H1 (cell line): ENCODE measurements at regions not wholly inside any gene's neighbourhood (a gene's known extent, or its start where the extent isn't known, plus 50 kb on each side); places are given as distances from the start of the nearest gene placed in this dataset.

Source experiments
- CTCF ChIA-PET: fragments of 300-600 bp; sonication (Branson Sonifier 250); formaldehyde crosslinking; loops from one replicate; lab custom pipeline; 2021; ENCODE audit not compliant: partially characterized antibody; lab: Charles Lee
- POLR2A ChIA-PET: fragments of 300-600 bp; sonication (Branson Sonifier 250); formaldehyde crosslinking; loops from one replicate; lab custom pipeline; 2021; ENCODE audit warnings: inconsistent platforms; ENCODE audit not compliant: partially characterized antibody; lab: Charles Lee
- DNase-seq, 2 experiments: peaks; one replicate each; pipeline versions ENCODE4 v3.0.0 to v3.0.0-alpha.2; 2010 to 2022; ENCODE audit warnings: low spot score in 2 of 2, low read depth in 1 of 2, mixed read lengths in 1 of 2
- FAIRE-seq: peaks from 2 replicates; lab custom pipeline; 2011; peaks lifted over from hg19 to GRCh38; lab: Jason Lieb, UNC
- H2AFZ ChIP-seq: 2 replicates; pipeline ENCODE4 v1.8.1; 2012; ENCODE audit warnings: low read length, inconsistent platforms
- H2AK5ac ChIP-seq: 2 replicates; pipeline ENCODE4 v1.6.1; 2013; ENCODE audit warnings: low read depth, low read length
- H2BK120ac ChIP-seq: replicated peaks from 2 replicates; pipeline ENCODE3; 2013; ENCODE audit warnings: low read depth, low read length, inconsistent platforms
- H2BK12ac ChIP-seq: 2 replicates; pipeline ENCODE4 v1.6.1; 2013; ENCODE audit warnings: low read depth, low read length
- H2BK15ac ChIP-seq: 2 replicates; pipeline ENCODE4 v1.6.1; 2013; ENCODE audit warnings: low read length
- H2BK20ac ChIP-seq: 2 replicates; pipeline ENCODE4 v1.6.1; 2013; ENCODE audit warnings: low read length
- H2BK5ac ChIP-seq: 2 replicates; pipeline ENCODE4 v1.6.1; 2013; ENCODE audit warnings: low read depth, low read length
- H3K14ac ChIP-seq: 2 replicates; pipeline ENCODE4 v1.6.1; 2013; ENCODE audit warnings: inconsistent platforms; ENCODE audit not compliant: insufficient read length
- H3K18ac ChIP-seq: 2 replicates; pipeline ENCODE4 v1.6.1; 2013; ENCODE audit warnings: low read length; ENCODE audit errors: extremely low read depth
- H3K23ac ChIP-seq: 2 replicates; pipeline ENCODE4 v1.6.1; 2013; ENCODE audit warnings: inconsistent platforms; ENCODE audit not compliant: insufficient read length
- H3K23me2 ChIP-seq: 2 replicates; pipeline ENCODE4 v1.6.1; 2013; ENCODE audit warnings: low read depth, low read length
- H3K27ac ChIP-seq: 2 replicates; pipeline ENCODE4 v1.6.1; 2011; ENCODE audit warnings: low read depth, low read length, inconsistent platforms
- H3K27me3 ChIP-seq, 4 experiments: replicated peaks in 1 of 4; 1 replicate in 1 of 4; 2 replicates in 3 of 4; pipeline versions ENCODE4 v1.6.1 to v1.8.1; 2011 to 2013; ENCODE audit warnings: low read length in 3 of 4, mild to moderate bottlenecking in 3 of 4, inconsistent platforms in 2 of 4, mixed read lengths in 2 of 4, moderate library complexity in 1 of 4; ENCODE audit not compliant: control insufficient read depth in 3 of 4, insufficient read depth in 3 of 4; ENCODE audit errors: extremely low read depth in 1 of 4
- H3K36me3 ChIP-seq, 4 experiments: 2 replicates each; pipeline versions ENCODE4 v1.6.1 to v1.8.1; 2011 to 2013; ENCODE audit warnings: mild to moderate bottlenecking in 4 of 4, low read length in 3 of 4, moderate library complexity in 2 of 4, control low read depth in 1 of 4, inconsistent platforms in 1 of 4; ENCODE audit not compliant: insufficient read depth in 4 of 4, control insufficient read depth in 2 of 4
- H3K4ac ChIP-seq: replicated peaks from 2 replicates; pipeline ENCODE3; 2013; ENCODE audit warnings: low read length, low read depth, mixed read lengths, inconsistent platforms; ENCODE audit not compliant: insufficient read length
- H3K4me1 ChIP-seq, 4 experiments: replicated peaks in 1 of 4; 1 replicate in 1 of 4; 2 replicates in 3 of 4; pipeline versions ENCODE4 v1.6.1 to v1.8.1; 2011 to 2013; ENCODE audit warnings: low read length in 3 of 4, inconsistent platforms in 2 of 4, mixed read lengths in 1 of 4; ENCODE audit not compliant: insufficient read depth in 4 of 4, control insufficient read depth in 3 of 4
- H3K4me2 ChIP-seq, 2 experiments: 2 replicates each; pipeline versions ENCODE4 v1.6.1 to v1.8.1; 2011 to 2013; ENCODE audit warnings: low read depth in 2 of 2, low read length in 2 of 2, control low read depth in 1 of 2, inconsistent platforms in 1 of 2, mild to moderate bottlenecking in 1 of 2; ENCODE audit not compliant: insufficient read depth in 1 of 2
- H3K4me3 ChIP-seq, 4 experiments: fragments of 200-600, 300-600 bp in 1 of 4; sonication (generic), shearing (Covaris generic), sonication (Bioruptor Twin) in 1 of 4; 2 replicates each; pipeline versions ENCODE4 v1.5.1 to v1.8.1; 2011 to 2016; ENCODE audit warnings: low read length in 4 of 4, low read depth in 3 of 4, control low read depth in 2 of 4, inconsistent platforms in 2 of 4, mild to moderate bottlenecking in 2 of 4, mixed read lengths in 1 of 4, moderate library complexity in 1 of 4; ENCODE audit not compliant: insufficient read depth in 2 of 4; ENCODE audit errors: extremely low read depth in 1 of 4
- H3K56ac ChIP-seq: replicated peaks from 2 replicates; pipeline ENCODE3; 2013; ENCODE audit warnings: low read depth, mild to moderate bottlenecking, mixed read lengths, low read length, inconsistent platforms; ENCODE audit not compliant: insufficient read length
- H3K79me1 ChIP-seq: 2 replicates; pipeline ENCODE4 v1.6.1; 2013; ENCODE audit warnings: low read depth, low read length, control low read depth
- H3K79me2 ChIP-seq, 2 experiments: 2 replicates each; pipeline versions ENCODE4 v1.6.1 to v1.8.1; 2012 to 2013; ENCODE audit warnings: low read length in 2 of 2, mild to moderate bottlenecking in 2 of 2, inconsistent platforms in 1 of 2; ENCODE audit not compliant: insufficient read depth in 2 of 2, control insufficient read depth in 1 of 2
- H3K9ac ChIP-seq, 4 experiments: replicated peaks in 1 of 4; 1 replicate in 1 of 4; 2 replicates in 3 of 4; pipeline versions ENCODE4 v1.6.1 to v1.8.1; 2011 to 2013; ENCODE audit warnings: low read depth in 3 of 4, low read length in 3 of 4, control low read depth in 2 of 4, mild to moderate bottlenecking in 2 of 4, moderate library complexity in 2 of 4, inconsistent platforms in 1 of 4; ENCODE audit errors: extremely low read depth in 1 of 4
- H3K9me3 ChIP-seq, 2 experiments: 2 replicates each; pipeline versions ENCODE4 v1.6.1 to v1.8.1; 2012 to 2013; ENCODE audit warnings: mild to moderate bottlenecking in 2 of 2, moderate library complexity in 2 of 2, control low read depth in 1 of 2, inconsistent platforms in 1 of 2, low read depth in 1 of 2, low read length in 1 of 2, mixed read lengths in 1 of 2; ENCODE audit not compliant: insufficient read depth in 2 of 2
- H4K20me1 ChIP-seq, 2 experiments: replicated peaks in 1 of 2; 2 replicates each; pipeline versions ENCODE3 to v1.8.1; 2011 to 2013; ENCODE audit warnings: inconsistent platforms in 2 of 2, low read length in 2 of 2, mild to moderate bottlenecking in 1 of 2; ENCODE audit not compliant: insufficient read depth in 2 of 2, control insufficient read depth in 1 of 2
- H4K5ac ChIP-seq: 2 replicates; pipeline ENCODE4 v1.6.1; 2013; ENCODE audit warnings: low read length, low read depth, mixed read lengths, inconsistent platforms; ENCODE audit not compliant: insufficient read length
- H4K8ac ChIP-seq: 2 replicates; pipeline ENCODE4 v1.8.0; 2013; ENCODE audit warnings: mild to moderate bottlenecking, moderate library complexity, low read length, inconsistent platforms; ENCODE audit not compliant: insufficient read depth; ENCODE audit errors: extremely low read depth
- H4K91ac ChIP-seq: replicated peaks from 2 replicates; pipeline ENCODE3; 2013; ENCODE audit warnings: low read length, mixed read lengths, inconsistent platforms; ENCODE audit not compliant: insufficient read length
- CHD1 ChIP-seq: IDR thresholded peaks from 2 replicates; pipeline ENCODE4 v1.6.1; 2012; ENCODE audit warnings: low read depth, low read length, improper control_type of control experiment
- CREB1 ChIP-seq: IDR thresholded peaks from 2 replicates; pipeline ENCODE4 v1.6.1; 2012; ENCODE audit warnings: inconsistent platforms
- CTBP2 ChIP-seq: IDR thresholded peaks from 2 replicates; pipeline ENCODE4 v1.7.0; 2011; ENCODE audit warnings: borderline replicate concordance, mild to moderate bottlenecking, moderate library complexity, mixed read lengths, low read length; ENCODE audit not compliant: insufficient read depth, insufficient read length
- EP300 ChIP-seq, 2 experiments: IDR thresholded peaks; 1 replicate in 1 of 2; 2 replicates in 1 of 2; pipeline ENCODE4 v1.6.1; 2011 to 2012; ENCODE audit warnings: low read depth in 2 of 2, low read length in 2 of 2, mild to moderate bottlenecking in 2 of 2, borderline replicate concordance in 1 of 2, inconsistent platforms in 1 of 2, moderate library complexity in 1 of 2
- EZH2 ChIP-seq: fragments of 200-600 bp; sonication (generic); IDR thresholded peaks from 2 replicates; pipeline ENCODE4 v1.7.1; 2012; ENCODE audit warnings: low read depth, mild to moderate bottlenecking, moderate library complexity, low read length, inconsistent platforms; ENCODE audit not compliant: severe bottlenecking
- KDM1A ChIP-seq: fragments of 200-600, 300-600 bp; sonication (generic); IDR thresholded peaks from 2 replicates; pipeline ENCODE4 v1.7.1; 2016; ENCODE audit warnings: mild to moderate bottlenecking, low read length, borderline replicate concordance
- POLR2A ChIP-seq, 2 experiments: IDR thresholded peaks; 1 replicate in 1 of 2; 2 replicates in 1 of 2; pipeline ENCODE4 v1.6.1; 2011; ENCODE audit warnings: low read depth in 2 of 2, low read length in 2 of 2, mild to moderate bottlenecking in 2 of 2; ENCODE audit errors: control extremely low read depth in 1 of 2
- RNF2 ChIP-seq: fragments of 200-900, 300-1000 bp; sonication (generic); IDR thresholded peaks from 2 replicates; pipeline ENCODE4 v1.7.1; 2016; ENCODE audit warnings: borderline replicate concordance, low read depth, mild to moderate bottlenecking, antibody characterized with exemption, low read length; ENCODE audit not compliant: poor library complexity, severe bottlenecking; ENCODE audit errors: missing control alignments
- TBP ChIP-seq: IDR thresholded peaks from 2 replicates; pipeline ENCODE4 v1.6.1; 2011; ENCODE audit warnings: low read depth, low read length, improper control_type of control experiment
- ZNF274 ChIP-seq: IDR thresholded peaks from 2 replicates; pipeline ENCODE4 v1.7.0; 2012; ENCODE audit warnings: low read length, borderline replicate concordance; ENCODE audit errors: extremely low read depth
- WGBS, 2 experiments: shearing (Covaris generic) in 1 of 2; methylation state at CpG; one replicate each; pipeline versions ENCODE4 v1.1.6 to v1.1.7; 2013 to 2015; ENCODE audit warnings: low lambda C conversion rate in 2 of 2, mixed read lengths in 2 of 2, inconsistent platforms in 1 of 2, low coverage in 1 of 2, missing lambda C conversion rate in 1 of 2; ENCODE audit not compliant: insufficient replicate concordance in 2 of 2, insufficient coverage in 1 of 2, insufficient read length in 1 of 2; ENCODE audit errors: extremely low coverage in 1 of 2, missing lambda C conversion rate in 1 of 2; 5-methylcytosine and 5-hydroxymethylcytosine counted together

GRCh38 chr11:116311206-116311605 lies 461.6 kb downstream of the BUD13 start:
- no peak overlapping the region for H2BK12ac ChIP-seq
- H3K4ac ChIP-seq, result no peak overlapping the region
- peaks cover 0 to 6% (median 0%) of the 10 kb centered on the region in 4 experiments; a peak in 4 of 7 replicates for H3K4me1 ChIP-seq
- H3K23me2 ChIP-seq, result no peaks in the 10 kb centered on the region
- H2AK5ac ChIP-seq, result no peak overlapping the region
- no peak overlapping the region for H2BK120ac ChIP-seq
- H3K27me3 ChIP-seq, result no peaks in the 10 kb centered on the region
- no peak overlapping the region for H2BK15ac ChIP-seq
- H3K23ac ChIP-seq, result no peak overlapping the region
- H2BK5ac ChIP-seq, result no peak overlapping the region
- no peaks in the 10 kb centered on the region for H3K36me3 ChIP-seq
- DNase-seq (no peak), FAIRE-seq (no peak)
- H3K14ac ChIP-seq, result no peak overlapping the region
- POLR2A ChIA-PET, result no interaction called here
- no peak overlapping the region for H3K27ac ChIP-seq
- H3K9ac ChIP-seq, result no peak overlapping the region
- H4K5ac ChIP-seq, result no peak overlapping the region
- H3K18ac ChIP-seq, result no peak overlapping the region
- no peak overlapping the region for H3K4me3 ChIP-seq
- no peaks in the 10 kb centered on the region for H4K20me1 ChIP-seq
- no peak overlapping the region for H2BK20ac ChIP-seq
- no peak overlapping the region for H3K56ac ChIP-seq
- 65% methylated on average over 3 of the region's 3 CpGs; no CpG with 5 or more reads in 1 of the 2 experiments for WGBS, 2 experiments
- no peaks in the 10 kb centered on the region for H3K79me1 ChIP-seq
- no peaks in the 10 kb centered on the region for H3K79me2 ChIP-seq
- H3K4me2 ChIP-seq, result no peak overlapping the region
- CTCF ChIA-PET, result interaction anchor here (1.1 to 1.7 kb wide), 2 partner anchors 10 to 188 kb away, joined by 3 to 5 read pairs; no protein-coding TSS in a partner anchor
- H3K9me3 ChIP-seq, result no peaks in the 10 kb centered on the region
- H4K8ac ChIP-seq, result no peak overlapping the region
- H4K91ac ChIP-seq, result no peak overlapping the region
- no peak overlapping the region for H2AFZ ChIP-seq
- TF ChIP-seq CHD1 (no peak), CREB1 (no peak), POLR2A (IDR thresholded peaks at IDR 0.05; ENCODE audit: control extremely low read depth in 1 of 2, low read depth in 2 of 2, low read length in 2 of 2) (no peak), EP300 (IDR thresholded peaks at IDR 0.05; ENCODE audit: borderline replicate concordance in 1 of 2, low read depth in 2 of 2, low read length in 2 of 2) (no peak), KDM1A (no peak), TBP (no peak), CTBP2 (no peak), RNF2 (no peak), ZNF274 (no peak), EZH2 (no peak)
